Activated CD4-positive, alpha-beta T cell treated with anti-CD3 and anti-CD28 coated beads, Interleukin-2, amount 10 ng/mL, durations not matched to agents 7 days and 5 days (primary cell): ENCODE measurements at regions not wholly inside any gene's neighbourhood (a gene's known extent, or its start where the extent isn't known, plus 50 kb on each side); places are given as distances from the start of the nearest gene placed in this dataset.
"Not testable (repeated sequence)": the region's sequence is repeated elsewhere in the genome, so short reads cannot be mapped to it uniquely, and the experiment has no call there.

Source experiments
- CTCF ChIA-PET: fragments of 350-600 bp; sonication (Branson Sonifier 250); formaldehyde crosslinking; loops from one replicate; lab custom pipeline; 2021; ENCODE audit warnings: antibody characterized with exemption; lab: Charles Lee
- POLR2A ChIA-PET: fragments of 350-600 bp; sonication (Branson Sonifier 250); formaldehyde crosslinking; loops from one replicate; lab custom pipeline; 2021; ENCODE audit warnings: antibody characterized with exemption; lab: Charles Lee
- DNase-seq: peaks from one replicate; pipeline ENCODE4 v3.0.0-alpha.2; 2020
- H3K27ac Mint-ChIP-seq: one replicate; pipeline ENCODE4 v1.8.0; 2021; ENCODE audit warnings: mild to moderate bottlenecking, moderate library complexity, mixed read lengths
- H3K27me3 Mint-ChIP-seq: one replicate; pipeline ENCODE4 v1.8.0; 2021; ENCODE audit warnings: mixed read lengths
- H3K36me3 Mint-ChIP-seq: one replicate; pipeline ENCODE4 v1.8.0; 2021; ENCODE audit warnings: low read depth, mixed read lengths
- H3K4me1 Mint-ChIP-seq: one replicate; pipeline ENCODE4 v1.8.0; 2021; ENCODE audit warnings: mixed read lengths
- H3K4me3 Mint-ChIP-seq: one replicate; pipeline ENCODE4 v1.8.0; 2021; ENCODE audit warnings: mild to moderate bottlenecking, moderate library complexity, mixed read lengths
- H3K9me3 Mint-ChIP-seq: one replicate; pipeline ENCODE4 v1.8.0; 2021; ENCODE audit warnings: mixed read lengths

GRCh38 chr14:59026081-59026480, 162.4 kb upstream of the DAAM1 start:
- no peaks in the 10 kb centered on the region for H3K36me3 Mint-ChIP-seq
- H3K9me3 Mint-ChIP-seq = no peaks in the 10 kb centered on the region
- DNase-seq = no peak
- H3K27me3 Mint-ChIP-seq = peaks cover 14% of the 10 kb centered on the region
- no peak overlapping the region for H3K27ac Mint-ChIP-seq
- H3K4me3 Mint-ChIP-seq = no peak overlapping the region
- peaks cover 3% of the 10 kb centered on the region for H3K4me1 Mint-ChIP-seq
- ChIA-PET POLR2A (no interaction called here), CTCF (no interaction called here)

DNA sequence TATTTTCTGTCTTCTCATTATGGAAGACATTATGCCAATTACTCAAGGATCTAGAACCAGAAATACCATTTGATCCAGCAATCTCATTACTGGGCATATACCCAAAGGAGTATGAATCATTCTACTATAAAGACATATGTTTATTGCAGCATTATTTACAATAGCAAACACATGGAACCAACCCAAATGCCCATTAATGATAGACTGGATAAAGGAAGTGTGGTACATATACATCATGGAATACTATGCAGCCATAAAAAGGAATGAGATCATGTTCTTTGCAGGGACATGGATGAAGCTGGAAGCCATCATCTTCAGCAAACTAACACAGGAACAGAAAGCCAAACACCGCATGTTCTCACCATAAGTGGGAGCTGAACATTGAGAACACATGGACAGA, 161.8 kb upstream of the DAAM1 start:
- H3K4me3 Mint-ChIP-seq, CTCF ChIA-PET, H3K36me3 Mint-ChIP-seq, POLR2A ChIA-PET, DNase-seq, H3K4me1 Mint-ChIP-seq, H3K9me3 Mint-ChIP-seq, H3K27ac Mint-ChIP-seq: not testable (repeated sequence)
- H3K27me3 Mint-ChIP-seq = peaks cover 16% of the 10 kb centered on the region

DNA sequence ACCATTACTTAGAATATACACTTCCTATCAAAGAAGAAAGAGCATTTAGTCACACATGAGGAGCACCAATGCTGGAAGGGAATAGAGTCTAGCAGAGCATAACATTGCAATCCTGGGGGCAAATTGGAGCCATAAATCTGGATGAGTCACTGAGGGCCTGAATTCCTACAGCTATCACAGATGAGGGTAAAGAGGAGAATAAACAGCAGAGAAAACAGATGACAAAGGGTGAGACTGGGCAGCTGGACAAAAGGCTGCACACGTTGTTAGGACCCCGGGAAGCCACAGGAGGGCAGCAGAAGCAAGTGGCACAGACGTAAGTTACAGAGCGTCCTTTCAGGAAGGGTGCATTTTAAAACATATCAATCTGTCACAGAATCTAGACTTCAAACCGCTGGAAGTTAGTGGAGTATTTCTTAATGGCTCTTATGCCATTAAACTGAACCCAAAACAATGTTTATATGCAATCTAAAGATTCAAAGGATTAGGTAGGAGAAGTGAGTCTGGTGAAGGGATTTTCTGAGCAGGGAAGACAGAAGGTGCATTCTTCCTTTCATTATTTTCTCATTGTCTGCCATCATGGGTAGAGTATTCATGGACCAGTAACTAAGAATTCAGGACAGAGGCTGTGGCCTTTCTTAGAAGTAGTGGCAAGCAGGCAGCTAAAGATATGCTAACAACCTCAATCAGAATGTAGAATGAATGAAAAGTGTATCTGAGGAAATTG, 159.8 kb upstream of the DAAM1 start:
- peak; percentile 43 for DNase-seq
- no peaks in the 10 kb centered on the region for H3K9me3 Mint-ChIP-seq
- H3K4me1 Mint-ChIP-seq = peaks cover 3% of the 10 kb centered on the region
- POLR2A ChIA-PET = no interaction called here
- CTCF ChIA-PET = no interaction called here
- H3K4me3 Mint-ChIP-seq = no peak overlapping the region
- no peaks in the 10 kb centered on the region for H3K36me3 Mint-ChIP-seq
- H3K27ac Mint-ChIP-seq = no peak overlapping the region
- H3K27me3 Mint-ChIP-seq = peaks cover 13% of the 10 kb centered on the region

DNA sequence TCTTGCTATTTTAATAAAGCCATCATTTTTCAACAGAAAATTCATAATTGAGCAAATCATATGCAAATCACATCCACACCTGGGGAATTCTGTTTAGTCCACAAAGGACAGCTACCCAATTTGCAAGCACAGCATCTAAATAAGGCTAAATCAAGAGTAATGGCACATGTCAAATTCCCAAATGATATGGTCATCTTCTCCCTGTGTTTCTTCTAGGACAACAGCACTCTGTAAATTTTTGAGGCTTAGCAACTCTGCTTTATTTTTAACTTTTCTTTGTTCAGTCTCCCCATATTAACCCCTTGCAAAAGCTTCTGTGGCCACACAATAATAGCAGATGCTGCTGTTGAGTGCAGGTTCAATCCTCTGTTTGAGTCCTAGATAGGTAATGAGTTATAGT, 155.6 kb upstream of the DAAM1 start:
- peaks cover 6% of the 10 kb centered on the region for H3K27me3 Mint-ChIP-seq
- no peak for DNase-seq
- H3K36me3 Mint-ChIP-seq = no peaks in the 10 kb centered on the region
- H3K4me1 Mint-ChIP-seq = peaks cover 3% of the 10 kb centered on the region
- no peak overlapping the region for H3K27ac Mint-ChIP-seq
- no peak overlapping the region for H3K4me3 Mint-ChIP-seq
- CTCF ChIA-PET = no interaction called here
- H3K9me3 Mint-ChIP-seq = no peaks in the 10 kb centered on the region
- POLR2A ChIA-PET = no interaction called here

GRCh38 chr14:59036134-59036533, 152.3 kb upstream of the DAAM1 start:
- Mint-ChIP-seq H3K4me3 (no peak overlapping the region), H3K4me1 (no peaks in the 10 kb centered on the region), H3K27me3 (peaks cover 8% of the 10 kb centered on the region), H3K36me3 (no peaks in the 10 kb centered on the region), H3K27ac (no peak overlapping the region), H3K9me3 (no peaks in the 10 kb centered on the region)
- ChIA-PET POLR2A (no interaction called here), CTCF (interaction anchor here (0.6 kb wide), 1 partner anchor 308 kb away, joined by 3 read pairs; no protein-coding TSS in a partner anchor)
- no peak for DNase-seq

DNA sequence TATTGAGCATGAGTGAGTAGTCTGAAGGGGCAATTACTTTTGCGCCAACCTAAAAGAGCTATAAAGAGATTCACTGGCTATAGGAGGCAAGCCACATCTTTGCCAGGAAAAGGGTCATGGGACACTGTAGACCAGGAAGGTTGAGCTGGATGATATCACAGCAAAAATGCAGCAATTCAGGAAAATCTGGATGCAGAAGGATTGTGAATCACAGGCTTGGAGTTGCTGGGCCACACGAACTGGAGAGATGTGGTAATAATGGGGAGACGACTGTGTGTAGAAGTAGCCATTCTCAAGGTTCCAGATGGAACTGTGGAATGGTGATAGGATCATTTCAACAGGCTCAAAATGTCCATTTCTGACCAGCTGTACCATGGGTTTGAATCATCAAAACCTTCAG, 151.4 kb upstream of the DAAM1 start:
- ChIA-PET CTCF (no interaction called here), POLR2A (no interaction called here)
- Mint-ChIP-seq H3K9me3 (no peaks in the 10 kb centered on the region), H3K27me3 (peaks cover 6% of the 10 kb centered on the region), H3K27ac (no peak overlapping the region), H3K36me3 (no peaks in the 10 kb centered on the region), H3K4me3 (no peak overlapping the region), H3K4me1 (no peaks in the 10 kb centered on the region)
- no peak for DNase-seq

DNA sequence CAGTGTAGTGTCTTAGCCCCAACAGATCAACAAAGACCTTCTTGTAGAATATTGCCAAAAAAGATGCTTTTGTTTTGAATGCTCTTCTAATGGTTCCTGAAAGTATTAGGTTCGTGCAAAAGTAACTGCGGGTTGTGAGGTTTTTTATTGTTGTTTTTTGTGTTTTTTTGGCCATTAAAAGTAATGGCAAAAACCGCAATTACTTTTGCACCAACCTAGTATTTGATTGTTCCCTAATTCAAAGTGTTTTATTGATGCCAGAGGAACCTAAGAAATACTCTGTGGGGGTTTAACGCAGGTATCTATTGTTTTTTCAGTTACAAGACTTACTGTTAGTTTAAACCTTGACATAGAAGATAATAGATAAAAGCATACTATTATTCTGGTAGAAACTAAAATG, 150.8 kb upstream of the DAAM1 start:
- peaks cover 6% of the 10 kb centered on the region for H3K27me3 Mint-ChIP-seq
- no peak for DNase-seq
- ChIA-PET POLR2A (no interaction called here), CTCF (no interaction called here)
- no peaks in the 10 kb centered on the region for H3K4me1 Mint-ChIP-seq
- no peaks in the 10 kb centered on the region for H3K36me3 Mint-ChIP-seq
- H3K27ac Mint-ChIP-seq = no peak overlapping the region
- no peaks in the 10 kb centered on the region for H3K9me3 Mint-ChIP-seq
- no peak overlapping the region for H3K4me3 Mint-ChIP-seq

GRCh38 chr14:59038746-59039145, 149.7 kb upstream of the DAAM1 start:
- H3K27me3 Mint-ChIP-seq = peaks cover 6% of the 10 kb centered on the region
- no peaks in the 10 kb centered on the region for H3K36me3 Mint-ChIP-seq
- H3K27ac Mint-ChIP-seq = no peak overlapping the region
- ChIA-PET CTCF (no interaction called here), POLR2A (no interaction called here)
- DNase-seq = no peak
- H3K4me3 Mint-ChIP-seq = no peak overlapping the region
- no peaks in the 10 kb centered on the region for H3K9me3 Mint-ChIP-seq
- no peaks in the 10 kb centered on the region for H3K4me1 Mint-ChIP-seq

DNA sequence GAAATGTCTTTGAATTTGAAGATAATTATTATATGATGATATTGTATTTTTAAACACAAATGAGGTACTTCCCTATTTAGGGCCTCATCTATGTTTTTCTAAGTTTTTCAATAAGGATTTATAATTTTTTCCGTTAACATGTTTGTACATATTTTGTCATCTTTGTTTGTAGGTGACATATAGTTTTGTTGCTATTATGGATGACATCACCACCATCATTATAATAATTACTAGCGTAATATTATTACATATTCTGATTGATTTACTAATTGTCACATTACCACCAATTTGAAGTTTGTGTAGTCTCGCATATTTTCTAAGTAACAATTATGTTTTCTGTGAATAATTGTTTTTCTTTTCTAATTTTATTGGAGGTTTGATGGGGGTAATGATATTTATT, 147.2 kb upstream of the DAAM1 start:
- Mint-ChIP-seq H3K9me3 (no peaks in the 10 kb centered on the region), H3K27me3 (peaks cover 6% of the 10 kb centered on the region), H3K4me3 (no peak overlapping the region), H3K36me3 (no peaks in the 10 kb centered on the region), H3K4me1 (no peaks in the 10 kb centered on the region), H3K27ac (no peak overlapping the region)
- no peak for DNase-seq
- ChIA-PET POLR2A (no interaction called here), CTCF (no interaction called here)

- ChIA-PET CTCF (no interaction called here), POLR2A (no interaction called here)
- H3K9me3 Mint-ChIP-seq = no peaks in the 10 kb centered on the region
- no peak for DNase-seq
- no peaks in the 10 kb centered on the region for H3K4me1 Mint-ChIP-seq
- H3K27ac Mint-ChIP-seq = no peak overlapping the region
- peaks cover 9% of the 10 kb centered on the region for H3K27me3 Mint-ChIP-seq
- H3K4me3 Mint-ChIP-seq = no peak overlapping the region
- H3K36me3 Mint-ChIP-seq = no peaks in the 10 kb centered on the region
Observed at GRCh38 chr14:59044707-59045106, 143.8 kb upstream of the DAAM1 start.

GRCh38 chr14:59046746-59047145, 141.7 kb upstream of the DAAM1 start:
- H3K27ac Mint-ChIP-seq = no peak overlapping the region
- peaks cover 2% of the 10 kb centered on the region for H3K9me3 Mint-ChIP-seq
- H3K27me3 Mint-ChIP-seq = peaks cover 6% of the 10 kb centered on the region
- no peak for DNase-seq
- ChIA-PET POLR2A (no interaction called here), CTCF (no interaction called here)
- no peaks in the 10 kb centered on the region for H3K36me3 Mint-ChIP-seq
- no peaks in the 10 kb centered on the region for H3K4me1 Mint-ChIP-seq
- no peak overlapping the region for H3K4me3 Mint-ChIP-seq

DNA sequence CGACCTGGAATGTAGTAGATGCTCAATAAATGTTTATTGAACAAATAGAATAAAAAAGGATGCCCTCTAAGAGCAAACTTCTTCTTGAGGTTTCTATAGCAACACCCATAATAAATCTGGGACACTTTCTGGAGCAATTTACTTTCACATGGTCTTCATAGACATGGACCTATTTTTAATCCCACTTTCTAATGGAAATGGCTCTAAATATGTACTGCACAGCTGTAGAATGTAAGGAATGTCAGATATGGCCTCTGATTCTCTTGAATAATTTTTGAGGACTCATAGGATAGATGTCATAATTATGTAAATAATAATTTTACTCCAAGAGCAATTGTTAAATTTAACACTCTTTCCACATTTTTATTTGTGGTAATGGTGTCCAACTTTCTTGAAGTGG, 133.5 kb upstream of the DAAM1 start:
- no peaks in the 10 kb centered on the region for H3K36me3 Mint-ChIP-seq
- ChIA-PET CTCF (interaction anchor here (0.6 to 1.2 kb wide), 2 partner anchors 554 to 1914 kb away, joined by 3 to 4 read pairs; no protein-coding TSS in a partner anchor), POLR2A (no interaction called here)
- peaks cover 5% of the 10 kb centered on the region for H3K9me3 Mint-ChIP-seq
- no peaks in the 10 kb centered on the region for H3K4me1 Mint-ChIP-seq
- H3K27ac Mint-ChIP-seq = no peak overlapping the region
- no peak overlapping the region for H3K4me3 Mint-ChIP-seq
- no peak for DNase-seq
- H3K27me3 Mint-ChIP-seq = peaks cover 2% of the 10 kb centered on the region

- Mint-ChIP-seq H3K27me3 (peaks cover 2% of the 10 kb centered on the region), H3K4me1 (no peaks in the 10 kb centered on the region), H3K36me3 (no peaks in the 10 kb centered on the region), H3K27ac (no peak overlapping the region), H3K4me3 (no peak overlapping the region), H3K9me3 (peaks cover 5% of the 10 kb centered on the region)
- POLR2A ChIA-PET = no interaction called here
- CTCF ChIA-PET = interaction anchor here (0.6 to 1.2 kb wide), 2 partner anchors 554 to 1913 kb away, joined by 3 to 4 read pairs; no protein-coding TSS in a partner anchor
- peak; percentile 51 for DNase-seq
Observed at GRCh38 chr14:59055439-59056045, 132.9 kb upstream of the DAAM1 start.
